Body of pancreas (tissue), 4 donors: ENCODE measurements at regions not wholly inside any gene's neighbourhood (a gene's known extent, or its start where the extent isn't known, plus 50 kb on each side); places are given as distances from the start of the nearest gene placed in this dataset.

Source experiments
- CTCF ChIP-seq, 7 experiments: fragments of 450-650 bp in 4 of 7; fragments of 200-600 bp in 3 of 7; sonication (generic) in 3 of 7; IDR thresholded peaks; one replicate each; pipeline ENCODE4 v1.5.1; 2016 to 2019; ENCODE audit warnings: antibody characterized with exemption in 7 of 7
- POLR2A ChIP-seq, 3 donors: fragments of 450-650 bp; IDR thresholded peaks; one replicate each; pipeline ENCODE4 v1.6.1; 2016; ENCODE audit warnings: antibody characterized with exemption in 3 of 3, mild to moderate bottlenecking in 2 of 3

GRCh38 chr4:123503698-123504363, 107.2 kb downstream of the SPRY1 start:
- TF ChIP-seq CTCF (IDR thresholded peaks at IDR 0.05) (no peak), POLR2A (IDR thresholded peaks at IDR 0.05) (no peak)
